Frontal cortex (tissue), 3 donors: ENCODE measurements at regions not wholly inside any gene's neighbourhood (a gene's known extent, or its start where the extent isn't known, plus 50 kb on each side); places are given as distances from the start of the nearest gene placed in this dataset.
A peak's percentile ranks its signal among the peaks of the same experiment; 100 is the strongest.
"Not testable (repeated sequence)": the region's sequence is repeated elsewhere in the genome, so short reads cannot be mapped to it uniquely, and the experiment has no call there.

Experiments used
- DNase-seq, 2 donors: peaks; one replicate each; pipeline ENCODE4 v3.0.0; 2012; ENCODE audit warnings: low spot score in 2 of 2
- FAIRE-seq: peaks from 2 replicates; lab custom pipeline; 2012; peaks lifted over from hg19 to GRCh38; lab: Jason Lieb, UNC
- donor health status: control.
- donor health status: control.
- donor health status: control.

DNA sequence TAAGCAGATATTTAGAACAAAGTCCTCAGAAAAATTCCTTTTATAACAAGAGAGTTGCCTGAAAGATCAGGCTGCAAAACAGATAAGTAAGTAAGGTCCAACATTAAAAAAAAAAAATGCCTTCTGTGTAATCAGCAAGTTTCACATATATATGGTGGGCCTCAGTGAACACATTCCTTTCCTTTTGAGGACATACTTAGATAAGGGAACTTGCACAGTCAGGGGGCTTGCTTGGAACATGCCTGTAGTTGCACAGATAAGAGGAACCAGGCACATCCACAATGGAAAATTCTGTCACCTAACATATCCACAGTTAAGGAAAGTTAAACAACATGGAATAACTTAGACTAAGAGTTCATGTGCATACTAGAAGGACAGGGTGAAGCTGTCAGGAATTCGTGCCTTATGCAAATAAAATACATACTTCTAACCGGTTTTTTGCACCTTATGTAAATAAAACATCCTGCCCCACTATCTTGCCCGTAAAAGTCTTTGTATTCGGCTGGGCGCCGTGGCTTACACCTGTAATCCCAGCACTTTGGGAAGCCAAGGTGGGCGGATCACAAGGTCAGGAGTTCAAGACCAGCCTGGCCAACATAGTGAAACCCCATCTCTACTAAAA is 257.3 kb downstream of the ZNF33B start:
- no peak for DNase-seq
- no peak for FAIRE-seq

DNA sequence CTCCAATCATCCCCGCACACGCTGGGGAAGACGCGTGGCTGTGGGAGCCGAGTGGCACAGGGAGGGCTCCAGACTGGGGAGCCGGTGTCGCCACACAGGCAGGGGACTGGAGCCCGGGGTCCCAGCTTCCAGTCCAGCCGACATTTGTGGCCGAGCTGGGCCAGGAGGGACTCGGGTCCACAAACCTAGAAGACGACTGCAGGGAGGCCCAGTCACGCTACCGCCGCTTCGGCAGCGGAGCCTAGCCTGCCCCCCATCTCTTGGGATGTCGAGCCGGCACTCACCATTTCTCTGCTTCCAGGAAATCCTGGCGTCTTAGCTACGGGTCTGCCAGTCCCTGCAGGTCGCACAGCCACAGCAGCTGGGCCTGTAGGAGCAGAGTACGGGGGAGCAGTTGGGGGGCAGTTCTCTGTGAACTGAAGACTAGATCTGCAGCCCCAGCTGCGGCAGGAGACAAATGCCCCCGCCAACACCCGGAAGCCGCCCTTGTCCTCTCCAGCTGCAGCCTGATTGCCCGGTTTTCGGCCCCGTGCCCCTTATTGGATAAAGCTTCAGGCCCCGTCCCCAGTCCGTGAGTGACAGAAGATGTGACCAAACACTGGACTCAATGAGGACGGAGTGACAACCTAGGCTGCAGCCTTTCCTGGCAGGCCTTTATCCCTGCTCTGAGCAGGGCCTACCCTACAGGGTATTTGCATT is 270.7 kb downstream of the ZNF33B start:
- FAIRE-seq (no peak), DNase-seq (peak; percentile 67 to 86)

DNA sequence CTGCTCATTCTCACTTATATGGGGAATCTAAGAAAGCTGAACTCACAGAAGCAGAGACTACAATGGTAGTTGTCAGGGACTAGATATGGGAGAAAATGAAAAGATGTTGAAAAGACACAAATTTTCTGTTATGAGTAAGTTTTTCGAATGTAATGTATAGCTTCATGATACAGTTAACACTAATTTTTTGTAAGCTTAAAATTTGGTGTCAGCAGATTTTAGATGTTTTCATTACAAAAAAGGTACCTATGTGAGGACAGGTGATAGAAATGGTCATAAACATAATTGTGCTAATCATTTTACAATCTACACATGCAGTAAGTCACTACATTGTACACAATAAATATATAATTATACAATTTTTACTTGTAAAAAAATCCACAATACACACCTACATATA is 286.6 kb downstream of the ZNF33B start:
- DNase-seq (no peak), FAIRE-seq (no peak)

DNA sequence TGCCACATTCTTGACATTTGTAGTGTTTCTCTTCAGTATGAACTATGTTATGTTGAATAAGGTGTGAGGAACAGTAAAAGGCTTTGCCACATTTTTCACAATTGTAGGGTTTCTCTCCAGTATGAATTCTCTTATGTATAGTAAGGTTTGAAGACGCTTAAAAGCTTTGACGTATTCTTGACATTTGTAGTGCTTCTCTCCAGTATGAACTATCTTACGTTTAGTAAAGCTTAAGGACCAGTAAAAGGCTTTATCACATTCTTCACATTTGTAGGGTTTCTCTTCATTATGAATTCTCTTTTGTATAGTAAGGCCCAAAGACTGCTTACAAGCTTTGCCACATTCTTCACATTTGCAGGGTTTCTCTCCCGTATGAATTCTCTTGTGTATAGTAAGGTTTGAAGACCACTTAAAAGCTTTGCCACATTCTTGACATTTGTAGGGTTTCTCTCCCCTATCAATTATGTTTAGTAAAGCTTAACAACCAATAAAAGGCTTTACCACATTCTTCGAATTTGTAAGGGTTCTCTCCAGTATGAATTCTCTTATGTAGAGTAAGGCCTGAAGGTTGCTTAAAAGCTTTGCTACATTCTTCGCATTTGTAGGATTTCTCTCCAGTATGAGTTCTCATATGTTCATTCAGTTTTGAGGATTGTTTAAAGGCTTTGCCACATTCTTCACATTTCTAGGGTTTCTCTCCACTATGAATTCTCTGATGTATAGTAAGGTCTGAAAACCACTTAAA is 301.6 kb downstream of the ZNF33B start:
- DNase-seq, FAIRE-seq: not testable (repeated sequence)

GRCh38 chr10:42335653-42336296 is 302.6 kb downstream of the ZNF33B start:
- not testable (repeated sequence) for FAIRE-seq, DNase-seq

GRCh38 chr10:42304341-42304740 is 334.0 kb downstream of the ZNF33B start:
- no peak for DNase-seq
- no peak for FAIRE-seq

DNA sequence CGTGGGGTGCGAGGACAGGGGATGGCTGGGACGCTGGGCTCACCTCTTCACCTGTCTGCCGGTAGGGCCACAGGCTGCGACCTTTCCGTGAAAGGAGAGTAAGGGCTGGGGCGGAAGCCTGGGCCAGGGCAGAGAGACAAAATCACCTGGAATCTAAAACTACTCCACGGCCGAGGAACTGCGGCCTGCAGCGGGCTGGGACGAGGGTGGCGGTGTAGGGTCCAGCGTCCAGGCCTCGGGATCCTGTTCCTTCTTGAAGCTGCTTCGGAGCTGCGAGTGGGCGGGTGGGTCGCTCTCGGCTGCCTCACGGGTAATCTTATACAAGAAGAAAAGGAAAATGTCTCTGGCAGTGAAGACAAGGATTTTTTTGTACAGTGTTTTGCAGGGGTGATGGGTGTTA is 356.5 kb downstream of the ZNF33B start:
- DNase-seq, FAIRE-seq: not testable (repeated sequence)

- FAIRE-seq, DNase-seq: not testable (repeated sequence)
Observed at GRCh38 chr10:42269788-42270187, 368.6 kb downstream of the ZNF33B start.

DNA sequence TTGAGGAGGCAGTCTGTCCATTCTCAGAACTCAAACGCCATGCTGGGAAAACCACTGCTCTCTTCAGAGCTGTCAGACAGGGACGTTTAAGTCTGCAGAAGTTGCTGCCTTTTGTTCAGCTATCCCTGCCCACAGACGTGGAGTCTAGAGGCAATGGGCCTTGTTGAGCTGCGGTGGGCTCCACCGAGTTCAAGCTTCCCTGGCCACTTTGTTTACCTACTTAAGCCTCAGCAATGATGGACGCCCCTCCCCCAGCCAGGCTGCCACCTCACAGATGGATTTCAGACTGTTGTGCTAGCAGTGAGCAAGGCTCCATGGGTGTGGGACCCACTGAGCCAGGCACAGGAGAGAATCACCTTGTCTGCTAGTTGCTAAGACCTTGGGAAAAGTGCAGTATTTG is 375.1 kb downstream of the ZNF33B start:
- not testable (repeated sequence) for FAIRE-seq, DNase-seq

DNA sequence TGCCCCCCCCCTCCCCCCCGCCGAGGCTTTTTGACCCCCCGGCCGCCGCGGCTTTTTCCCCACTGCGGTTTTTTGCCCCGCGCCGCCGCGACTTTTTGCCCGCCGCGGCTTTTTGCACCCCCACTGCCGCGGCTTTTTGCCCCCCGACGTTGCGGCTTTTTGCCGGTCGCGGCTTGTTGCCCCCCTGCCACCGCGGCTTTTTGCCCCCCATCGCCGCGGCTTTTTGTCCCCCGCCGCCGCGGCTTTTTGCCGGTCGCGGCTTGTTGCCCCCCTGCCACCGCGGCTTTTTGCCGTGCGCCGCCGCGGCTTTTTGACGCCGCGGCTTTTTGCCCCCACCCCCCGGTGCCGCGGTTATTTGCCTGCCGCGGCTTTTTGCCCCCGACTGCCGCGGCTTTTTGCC is 395.4 kb downstream of the ZNF33B start:
- DNase-seq, FAIRE-seq: not testable (repeated sequence)

DNA sequence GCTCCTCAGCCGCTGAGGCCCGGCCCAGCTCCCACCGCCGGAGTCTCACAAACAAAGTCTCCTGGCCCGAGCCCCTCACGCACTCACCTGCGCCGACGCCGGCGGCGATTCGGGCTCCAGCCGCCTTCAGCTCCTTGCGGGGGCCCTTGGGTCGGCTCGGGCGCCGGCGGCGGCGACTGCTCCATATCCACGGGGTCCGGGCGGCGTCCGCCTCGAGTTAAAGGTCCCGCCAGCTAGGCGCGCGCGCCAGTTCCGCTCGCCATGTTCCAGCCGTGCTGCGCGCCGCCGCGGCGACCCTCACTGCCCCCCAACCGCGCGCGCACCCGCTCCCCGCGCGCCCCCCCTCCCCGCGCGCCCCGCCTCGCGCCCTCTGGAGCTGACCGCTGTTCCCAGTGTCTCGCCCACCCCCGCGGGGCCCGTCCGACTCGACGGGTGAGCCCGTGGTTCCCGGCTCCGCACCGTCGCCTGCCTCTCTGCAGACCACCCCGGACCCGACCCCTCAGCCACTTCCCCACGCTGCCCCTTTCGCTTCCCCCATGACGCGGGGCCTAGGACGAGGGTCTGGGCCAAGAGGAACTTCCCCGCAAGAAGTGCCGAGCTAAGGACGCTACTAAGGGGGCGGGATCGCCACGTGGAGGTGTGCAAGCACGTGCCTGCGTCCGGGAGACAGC is 396.1 kb downstream of the ZNF33B start:
- FAIRE-seq (no peak), DNase-seq (no peak)

- not testable (repeated sequence) for DNase-seq, FAIRE-seq
Observed at GRCh38 chr10:42236401-42236800, 402.0 kb downstream of the ZNF33B start.

GRCh38 chr10:42235736-42236135 is 402.6 kb downstream of the ZNF33B start:
- not testable (repeated sequence) for DNase-seq, FAIRE-seq

- not testable (repeated sequence) for FAIRE-seq, DNase-seq
Observed at GRCh38 chr10:42235241-42235640, 403.1 kb downstream of the ZNF33B start.

DNA sequence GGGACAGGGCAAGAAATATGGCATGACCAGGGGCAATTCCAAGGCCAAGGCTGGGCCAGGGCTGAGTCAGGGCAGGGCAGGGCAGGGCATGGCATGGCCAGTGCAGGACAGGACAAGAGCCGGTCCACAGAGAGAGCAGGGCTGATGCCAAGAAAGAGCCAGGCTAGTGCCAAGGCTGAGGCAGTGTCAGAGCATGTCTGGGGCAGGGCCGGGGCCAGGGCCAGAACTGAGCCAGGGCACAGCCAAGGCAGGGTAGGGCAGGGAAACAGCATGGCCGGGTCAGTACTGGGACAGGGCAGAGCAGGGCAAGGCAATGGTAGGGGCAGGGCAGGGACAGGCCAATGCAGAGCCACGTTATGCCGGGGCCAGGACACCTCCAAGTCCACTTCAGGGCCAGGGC is 403.9 kb downstream of the ZNF33B start:
- not testable (repeated sequence) for DNase-seq, FAIRE-seq

DNA sequence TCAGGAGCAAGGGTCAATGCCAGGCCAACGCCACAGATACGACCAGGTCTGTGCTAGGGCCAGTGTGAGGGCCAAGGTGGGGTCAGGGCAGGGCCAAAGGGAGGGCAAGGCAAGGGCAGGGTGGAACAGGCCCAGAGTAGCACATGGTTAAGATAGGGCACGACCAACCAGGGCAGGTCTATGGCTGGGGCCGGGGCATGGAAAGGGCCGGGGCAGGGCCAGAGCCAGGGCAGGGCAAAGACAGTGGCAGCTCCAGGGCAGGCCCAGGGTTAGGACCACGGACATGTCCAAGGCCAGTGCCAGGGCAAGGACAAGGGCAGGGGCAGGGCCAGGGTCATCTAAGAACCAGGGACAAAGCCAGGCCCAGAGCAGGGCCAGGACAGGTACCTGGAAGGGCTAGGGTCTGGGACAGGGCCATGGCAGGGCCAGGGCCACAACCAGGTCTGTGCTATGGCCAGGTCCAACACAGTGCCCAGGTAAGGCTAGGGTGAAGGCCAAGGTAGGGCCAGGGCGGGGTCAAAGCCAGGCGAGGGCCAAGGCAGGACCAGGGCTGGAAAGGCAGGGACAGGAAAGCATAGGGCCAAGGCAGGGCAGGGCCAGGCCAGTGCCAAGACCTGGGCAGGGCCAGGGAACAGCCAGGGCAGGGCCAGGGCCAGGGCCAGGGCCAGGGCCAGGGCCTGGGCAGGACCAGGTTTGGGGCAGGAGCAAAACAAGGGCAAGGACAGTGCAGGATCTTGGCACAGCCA is 404.7 kb downstream of the ZNF33B start:
- DNase-seq, FAIRE-seq: not testable (repeated sequence)

GRCh38 chr10:42232955-42233354 is 405.4 kb downstream of the ZNF33B start:
- FAIRE-seq, DNase-seq: not testable (repeated sequence)

- not testable (repeated sequence) for DNase-seq, FAIRE-seq
Observed at GRCh38 chr10:42230812-42231211, 407.6 kb downstream of the ZNF33B start.

- DNase-seq, FAIRE-seq: not testable (repeated sequence)
Observed at GRCh38 chr10:42230115-42230514, 408.3 kb downstream of the ZNF33B start.
